ENCODE measurements at regions not wholly inside any gene's neighbourhood (a gene's known extent, or its start where the extent isn't known, plus 50 kb on each side); places are given as distances from the start of the nearest gene placed in this dataset.

GRCh38 chr18:41170346-41170745 lies 784.7 kb upstream of the PIK3C3 start:
- no peak for TF ChIP-seq CTCF (IDR thresholded peaks at IDR 0.05)
- H3K4me1 ChIP-seq: no peaks in the 10 kb centered on the region
- no peak overlapping the region for H3K4me3 ChIP-seq
- no peaks in the 10 kb centered on the region for H3K36me3 ChIP-seq
- no peak for ATAC-seq
- intact Hi-C loops (cut with DNase I): no loop called here
- no peak overlapping the region for H3K27ac ChIP-seq
- H3K9me3 ChIP-seq: no peaks in the 10 kb centered on the region
- no peaks in the 10 kb centered on the region for H3K27me3 ChIP-seq (ENCODE audit: low read depth)
- no peak for DNase-seq

- H3K27me3 ChIP-seq (ENCODE audit: low read depth): no peaks in the 10 kb centered on the region
- H3K27ac ChIP-seq: no peak overlapping the region
- no peak for TF ChIP-seq CTCF (IDR thresholded peaks at IDR 0.05)
- intact Hi-C loops (cut with DNase I): no loop called here
- H3K36me3 ChIP-seq: no peaks in the 10 kb centered on the region
- H3K9me3 ChIP-seq: no peaks in the 10 kb centered on the region
- H3K4me1 ChIP-seq: no peaks in the 10 kb centered on the region
- no peak for DNase-seq
- no peak for ATAC-seq
- no peak overlapping the region for H3K4me3 ChIP-seq
Measured at GRCh38 chr18:41165625-41166024, 789.4 kb upstream of the PIK3C3 start.

- H3K27ac ChIP-seq: no peak overlapping the region
- no peaks in the 10 kb centered on the region for H3K36me3 ChIP-seq
- DNase-seq: no peak
- TF ChIP-seq CTCF (IDR thresholded peaks at IDR 0.05): no peak
- no peaks in the 10 kb centered on the region for H3K9me3 ChIP-seq
- no peak for ATAC-seq
- intact Hi-C loops (cut with DNase I): no loop called here
- H3K4me1 ChIP-seq: no peaks in the 10 kb centered on the region
- no peak overlapping the region for H3K4me3 ChIP-seq
- no peaks in the 10 kb centered on the region for H3K27me3 ChIP-seq (ENCODE audit: low read depth)
Measured at GRCh38 chr18:41162781-41163180, 792.3 kb upstream of the PIK3C3 start.

- H3K4me1 ChIP-seq: no peaks in the 10 kb centered on the region
- no peaks in the 10 kb centered on the region for H3K27me3 ChIP-seq (ENCODE audit: low read depth)
- intact Hi-C loops (cut with DNase I): no loop called here
- H3K36me3 ChIP-seq: no peaks in the 10 kb centered on the region
- no peak overlapping the region for H3K27ac ChIP-seq
- H3K9me3 ChIP-seq: no peaks in the 10 kb centered on the region
- ATAC-seq: no peak
- TF ChIP-seq CTCF (IDR thresholded peaks at IDR 0.05): no peak
- no peak overlapping the region for H3K4me3 ChIP-seq
- DNase-seq: no peak
Measured at GRCh38 chr18:41162191-41162590, 792.8 kb upstream of the PIK3C3 start.

GRCh38 chr18:41155910-41156851 lies 798.9 kb upstream of the PIK3C3 start:
- no peaks in the 10 kb centered on the region for H3K4me1 ChIP-seq
- DNase-seq (no peak), ATAC-seq (no peak)
- H3K36me3 ChIP-seq: no peaks in the 10 kb centered on the region
- no peaks in the 10 kb centered on the region for H3K9me3 ChIP-seq
- no peak for TF ChIP-seq CTCF (IDR thresholded peaks at IDR 0.05)
- no peak overlapping the region for H3K4me3 ChIP-seq
- H3K27me3 ChIP-seq (ENCODE audit: low read depth): no peaks in the 10 kb centered on the region
- intact Hi-C loops (cut with DNase I): no loop called here
- no peak overlapping the region for H3K27ac ChIP-seq
